Glutamatergic neuron (in vitro differentiated cells): ENCODE measurements at regions not wholly inside any gene's neighbourhood (a gene's known extent, or its start where the extent isn't known, plus 50 kb on each side); places are given as distances from the start of the nearest gene placed in this dataset.

Source experiments
- DNase-seq: peaks from one replicate; pipeline ENCODE4 v3.0.0; 2022
- H3K27ac Mint-ChIP-seq: one replicate; pipeline ENCODE4 v1.8.0; 2020; ENCODE audit warnings: mild to moderate bottlenecking, mixed read lengths, inconsistent platforms; ENCODE audit not compliant: unreplicated experiment
- H3K27me3 Mint-ChIP-seq: one replicate; pipeline ENCODE4 v1.8.0; 2020; ENCODE audit warnings: mild to moderate bottlenecking, moderate library complexity, mixed read lengths, inconsistent platforms; ENCODE audit not compliant: unreplicated experiment
- H3K36me3 Mint-ChIP-seq: one replicate; pipeline ENCODE4 v1.8.0; 2020; ENCODE audit warnings: mild to moderate bottlenecking, mixed read lengths, inconsistent platforms; ENCODE audit not compliant: unreplicated experiment
- H3K4me1 Mint-ChIP-seq: one replicate; pipeline ENCODE4 v1.8.0; 2020; ENCODE audit warnings: mild to moderate bottlenecking, low read depth, mixed read lengths, inconsistent platforms; ENCODE audit not compliant: unreplicated experiment
- H3K4me3 Mint-ChIP-seq: one replicate; pipeline ENCODE4 v1.8.0; 2020; ENCODE audit warnings: mild to moderate bottlenecking, mixed read lengths, inconsistent platforms; ENCODE audit not compliant: unreplicated experiment
- H3K9me3 Mint-ChIP-seq: one replicate; pipeline ENCODE4 v1.8.0; 2020; ENCODE audit warnings: mild to moderate bottlenecking, moderate library complexity, mixed read lengths, inconsistent platforms; ENCODE audit not compliant: unreplicated experiment
- CTCF ChIP-seq: fragments of 200-600 bp; sonication (generic); IDR thresholded peaks from one replicate; pipeline ENCODE4 v1.5.0; 2021; ENCODE audit not compliant: partially characterized antibody, unreplicated experiment

DNA sequence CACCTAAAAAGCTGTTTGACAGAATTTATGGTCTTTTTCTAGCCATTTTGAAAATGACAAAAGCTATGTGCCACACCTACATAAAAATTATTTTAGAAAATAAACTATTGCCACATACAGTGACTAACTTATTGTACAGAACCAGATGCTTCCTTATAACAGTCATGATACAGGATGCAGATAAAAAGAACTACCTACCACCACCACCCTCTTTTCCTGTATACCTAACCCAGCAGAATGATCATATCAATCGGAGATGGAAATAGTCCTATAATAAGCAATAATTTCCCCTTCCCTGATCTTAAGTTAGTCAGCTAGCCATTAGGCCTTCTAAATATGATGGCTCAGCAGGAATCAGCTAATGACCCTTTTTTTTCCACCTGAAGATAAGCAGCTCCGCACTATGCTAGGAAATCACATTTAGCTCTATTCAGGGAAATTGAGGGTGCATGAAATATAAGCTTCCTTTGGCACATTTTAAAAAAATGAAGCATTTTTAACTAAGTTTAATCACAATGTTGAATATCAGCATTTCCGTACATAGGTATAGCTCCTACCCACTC is 155.5 kb upstream of the SETMAR start:
- Mint-ChIP-seq H3K9me3 (no peaks in the 10 kb centered on the region), H3K36me3 (no peaks in the 10 kb centered on the region), H3K27ac (no peak overlapping the region), H3K4me3 (no peak overlapping the region), H3K27me3 (no peaks in the 10 kb centered on the region), H3K4me1 (no peaks in the 10 kb centered on the region)
- DNase-seq = no peak
- no peak for TF ChIP-seq CTCF

GRCh38 chr3:4149296-4149695 is 153.9 kb upstream of the SETMAR start:
- no peak for TF ChIP-seq CTCF
- Mint-ChIP-seq H3K4me3 (no peak overlapping the region), H3K27me3 (no peaks in the 10 kb centered on the region), H3K4me1 (no peaks in the 10 kb centered on the region), H3K9me3 (no peaks in the 10 kb centered on the region), H3K36me3 (no peaks in the 10 kb centered on the region), H3K27ac (no peak overlapping the region)
- DNase-seq = no peak

DNA sequence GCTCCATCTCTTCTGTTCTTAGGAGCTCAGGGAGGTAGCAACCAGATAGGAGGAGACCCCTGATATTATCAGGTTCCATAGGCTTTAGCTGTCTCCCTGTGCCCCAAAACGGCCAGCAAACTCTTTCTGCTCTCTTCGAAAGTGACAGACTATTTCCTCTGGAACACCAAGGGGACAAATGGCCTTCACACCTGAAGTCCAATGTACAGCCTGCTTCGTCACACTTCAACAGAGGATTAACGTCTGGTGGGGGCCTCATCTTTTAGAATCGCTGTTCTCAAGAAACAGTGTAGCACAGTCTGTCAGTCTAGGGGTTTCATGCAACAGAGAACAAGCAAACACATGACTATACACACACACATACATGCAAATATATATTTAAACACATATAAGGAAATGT is 152.4 kb upstream of the SETMAR start:
- H3K27me3 Mint-ChIP-seq = no peaks in the 10 kb centered on the region
- H3K27ac Mint-ChIP-seq = no peak overlapping the region
- no peak overlapping the region for H3K4me3 Mint-ChIP-seq
- no peaks in the 10 kb centered on the region for H3K9me3 Mint-ChIP-seq
- no peaks in the 10 kb centered on the region for H3K36me3 Mint-ChIP-seq
- no peaks in the 10 kb centered on the region for H3K4me1 Mint-ChIP-seq
- no peak for TF ChIP-seq CTCF
- DNase-seq = no peak

- H3K9me3 Mint-ChIP-seq = no peaks in the 10 kb centered on the region
- TF ChIP-seq CTCF = no peak
These were observed 151.3 kb upstream of the SETMAR start for GRCh38 chr3:4151859-4152258.

GRCh38 chr3:4153771-4154170 is 149.4 kb upstream of the SETMAR start:
- no peaks in the 10 kb centered on the region for H3K4me1 Mint-ChIP-seq
- no peaks in the 10 kb centered on the region for H3K27me3 Mint-ChIP-seq
- no peaks in the 10 kb centered on the region for H3K36me3 Mint-ChIP-seq
- H3K4me3 Mint-ChIP-seq = no peak overlapping the region
- DNase-seq = no peak
- no peak overlapping the region for H3K27ac Mint-ChIP-seq
- no peaks in the 10 kb centered on the region for H3K9me3 Mint-ChIP-seq
- TF ChIP-seq CTCF = no peak

More at GRCh38 chr3:4151859-4152258, 151.3 kb upstream of the SETMAR start:
- Mint-ChIP-seq H3K27me3 (no peaks in the 10 kb centered on the region), H3K27ac (no peak overlapping the region), H3K36me3 (no peaks in the 10 kb centered on the region), H3K4me3 (no peak overlapping the region), H3K4me1 (no peaks in the 10 kb centered on the region)
- DNase-seq = no peak
